ENCODE measurements at regions not wholly inside any gene's neighbourhood (a gene's known extent, or its start where the extent isn't known, plus 50 kb on each side); places are given as distances from the start of the nearest gene placed in this dataset.

- Histone ChIP-seq H3K9ac (replicated peaks; ENCODE audit: extremely low read depth, insufficient read depth, low read length) (no peak overlapping the region), H3K79me2 (ENCODE audit: control insufficient read depth, insufficient read depth, low read length) (no peaks in the 10 kb centered on the region), H3K4me3 (replicated peaks in 1 of 3; ENCODE audit: insufficient read depth in 1 of 3, low read depth in 1 of 3, low read length in 3 of 3) (no peak overlapping the region), H3K4me2 (ENCODE audit: insufficient read depth, low read length) (no peak overlapping the region), H2AFZ (ENCODE audit: low read depth, low read length) (no peak overlapping the region), H3K27me3 (ENCODE audit: control insufficient read depth in 2 of 2, insufficient read depth in 2 of 2, low read length in 2 of 2) (no peaks in the 10 kb centered on the region), H3K27ac (ENCODE audit: insufficient read depth, low read depth, low read length) (no peak overlapping the region), H3K9me1 (replicated peaks; ENCODE audit: control insufficient read depth, extremely low read depth, insufficient read depth, low read length) (no peaks in the 10 kb centered on the region), H4K20me1 (replicated peaks; ENCODE audit: control insufficient read depth, extremely low read depth, insufficient read depth, low read length) (no peaks in the 10 kb centered on the region), H3K4me1 (ENCODE audit: control insufficient read depth, extremely low read depth, insufficient read depth, low read length) (no peaks in the 10 kb centered on the region), H3K9me3 (replicated peaks; ENCODE audit: control insufficient read depth, insufficient read depth, low read length) (no peaks in the 10 kb centered on the region), H3K36me3 (ENCODE audit: control insufficient read depth in 2 of 2, extremely low read depth in 1 of 2, insufficient read depth in 2 of 2, low read length in 2 of 2) (no peaks in the 10 kb centered on the region)
- TF ChIP-seq EZH2 (IDR thresholded peaks at IDR 0.05; ENCODE audit: borderline replicate concordance, low read depth, low read length, severe bottlenecking) = no peak
- no peak for TF ChIP-seq JUN (IDR thresholded peaks at IDR 0.05; ENCODE audit: borderline replicate concordance, insufficient read depth, insufficient read length, low read depth)
- no peak for TF ChIP-seq POLR2A (IDR thresholded peaks at IDR 0.05; ENCODE audit: low read depth, low read length)
- TF ChIP-seq, protein P1, sequence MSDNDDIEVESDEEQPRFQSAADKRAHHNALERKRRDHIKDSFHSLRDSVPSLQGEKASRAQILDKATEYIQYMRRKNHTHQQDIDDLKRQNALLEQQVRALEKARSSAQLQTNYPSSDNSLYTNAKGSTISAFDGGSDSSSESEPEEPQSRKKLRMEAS (IDR thresholded peaks at IDR 0.05; ENCODE audit: insufficient read depth, insufficient read length) = no peak
- no peak for TF ChIP-seq POLR2AphosphoS5 (IDR thresholded peaks at IDR 0.05; ENCODE audit: insufficient read depth, low read depth, low read length)
- TF ChIP-seq CTCF (IDR thresholded peaks at IDR 0.05; ENCODE audit: extremely low read depth in 1 of 2, insufficient read depth in 1 of 2, low read depth in 1 of 2, low read length in 2 of 2) = no peak
- TF ChIP-seq MYC (IDR thresholded peaks at IDR 0.05; ENCODE audit: low read depth, low read length) = no peak
- no peak for TF ChIP-seq GATA2 (IDR thresholded peaks at IDR 0.05; ENCODE audit: insufficient read depth, insufficient read length, low read depth, low read length)
- no peak for TF ChIP-seq FOS (IDR thresholded peaks at IDR 0.05; ENCODE audit: borderline replicate concordance, insufficient read depth, low read length)
- intact Hi-C loops (cut with micrococcal nuclease) (loop anchor here (1.0 to 10.0 kb wide), 9 partner anchors 76 to 770 kb away; partner anchors contain the start of gene IGF1R), dilution Hi-C loops (cut with MboI; ENCODE audit: extremely low pct_ligation_motif_present, low sequenced_read_pairs) (no loop called here)
- BruUV-seq (replicated peaks) = no TSS peak
- ChIA-PET CTCF (interaction anchor here (2.1 kb wide), 1 partner anchor 634 kb away, joined by 24 read pairs; no protein-coding TSS in a partner anchor), POLR2A (no interaction called here)
- no peak for FAIRE-seq
- DNase-seq (ENCODE audit: low read depth, low spot score) = no peak
Observed at GRCh38 chr15:98442901-98443300, 205.4 kb upstream of the IGF1R start.
